ENCODE measurements at regions not wholly inside any gene's neighbourhood (a gene's known extent, or its start where the extent isn't known, plus 50 kb on each side); places are given as distances from the start of the nearest gene placed in this dataset.

DNA sequence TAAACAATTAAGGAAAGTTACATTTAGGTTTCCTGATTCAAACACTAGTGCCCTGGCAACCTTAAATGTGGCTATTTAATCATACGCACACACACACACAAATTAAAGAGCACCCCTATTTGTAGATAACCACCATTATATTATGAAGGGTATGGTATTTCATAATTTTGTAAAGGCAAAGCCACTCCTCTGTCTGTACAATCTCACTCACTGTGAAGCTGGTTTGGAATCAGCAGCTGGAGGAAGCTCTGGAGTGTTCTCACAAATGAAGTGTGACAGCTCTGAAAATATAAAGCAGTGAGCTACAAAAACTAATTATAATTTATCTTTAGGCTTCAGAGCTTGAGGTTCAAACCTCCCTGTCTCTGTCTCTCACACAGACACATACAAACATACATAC, 57.9 kb upstream of the KCNJ16 start:
- no peak overlapping the region for H3K4me3 ChIP-seq (ENCODE audit: low read depth, low read length)

DNA sequence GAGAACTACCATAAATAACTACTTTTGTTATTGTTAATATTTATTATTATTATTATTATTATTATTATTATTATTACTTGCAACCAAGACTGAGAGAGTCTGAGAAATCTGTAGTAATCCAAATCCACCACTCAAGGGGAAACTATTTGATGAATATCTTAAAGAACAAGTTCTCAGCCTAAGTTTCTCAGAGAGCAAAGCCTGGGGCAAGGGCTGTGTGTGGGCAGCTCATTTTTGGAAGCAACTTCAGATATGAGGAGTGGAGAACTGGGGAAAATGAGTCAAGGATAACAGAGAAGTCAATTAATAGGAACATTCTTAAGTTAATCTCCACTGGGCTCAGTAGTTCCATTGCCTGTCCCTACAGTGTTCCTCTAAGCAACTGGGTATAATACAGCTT, 57.1 kb upstream of the KCNJ16 start:
- TF ChIP-seq, protein P1, sequence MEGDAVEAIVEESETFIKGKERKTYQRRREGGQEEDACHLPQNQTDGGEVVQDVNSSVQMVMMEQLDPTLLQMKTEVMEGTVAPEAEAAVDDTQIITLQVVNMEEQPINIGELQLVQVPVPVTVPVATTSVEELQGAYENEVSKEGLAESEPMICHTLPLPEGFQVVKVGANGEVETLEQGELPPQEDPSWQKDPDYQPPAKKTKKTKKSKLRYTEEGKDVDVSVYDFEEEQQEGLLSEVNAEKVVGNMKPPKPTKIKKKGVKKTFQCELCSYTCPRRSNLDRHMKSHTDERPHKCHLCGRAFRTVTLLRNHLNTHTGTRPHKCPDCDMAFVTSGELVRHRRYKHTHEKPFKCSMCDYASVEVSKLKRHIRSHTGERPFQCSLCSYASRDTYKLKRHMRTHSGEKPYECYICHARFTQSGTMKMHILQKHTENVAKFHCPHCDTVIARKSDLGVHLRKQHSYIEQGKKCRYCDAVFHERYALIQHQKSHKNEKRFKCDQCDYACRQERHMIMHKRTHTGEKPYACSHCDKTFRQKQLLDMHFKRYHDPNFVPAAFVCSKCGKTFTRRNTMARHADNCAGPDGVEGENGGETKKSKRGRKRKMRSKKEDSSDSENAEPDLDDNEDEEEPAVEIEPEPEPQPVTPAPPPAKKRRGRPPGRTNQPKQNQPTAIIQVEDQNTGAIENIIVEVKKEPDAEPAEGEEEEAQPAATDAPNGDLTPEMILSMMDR (IDR thresholded peaks at IDR 0.05; ENCODE audit: low read depth, low read length): no peak
- no peak overlapping the region for H3K4me3 ChIP-seq (ENCODE audit: low read depth, low read length)

More for the DNA sequence above, 57.9 kb upstream of the KCNJ16 start:
- TF ChIP-seq, protein P1 (IDR thresholded peaks at IDR 0.05; ENCODE audit: low read depth, low read length): no peak

DNA sequence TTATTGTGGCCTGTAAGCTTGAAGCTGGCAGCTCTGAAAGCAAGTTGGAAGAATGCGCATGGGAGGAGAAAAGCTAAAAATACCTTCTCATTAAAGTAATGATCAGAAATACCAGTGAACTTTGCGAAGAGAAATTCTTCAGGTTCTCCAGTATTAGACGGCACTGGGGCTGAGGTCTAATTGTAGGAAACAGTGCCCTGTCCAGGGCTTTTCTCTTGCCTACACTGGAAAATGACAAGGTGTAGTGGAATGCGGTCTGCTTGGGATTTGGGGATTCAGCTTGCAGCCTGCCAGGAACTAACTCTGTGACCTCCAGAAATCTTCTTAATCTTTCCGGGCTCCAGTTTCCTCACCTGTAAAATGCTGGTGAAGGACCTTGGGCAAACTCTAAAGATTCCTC, 53.3 kb upstream of the KCNJ16 start:
- no peak overlapping the region for H3K4me3 ChIP-seq (ENCODE audit: low read depth, low read length)
- TF ChIP-seq, protein P1 (IDR thresholded peaks at IDR 0.05; ENCODE audit: low read depth, low read length): no peak

DNA sequence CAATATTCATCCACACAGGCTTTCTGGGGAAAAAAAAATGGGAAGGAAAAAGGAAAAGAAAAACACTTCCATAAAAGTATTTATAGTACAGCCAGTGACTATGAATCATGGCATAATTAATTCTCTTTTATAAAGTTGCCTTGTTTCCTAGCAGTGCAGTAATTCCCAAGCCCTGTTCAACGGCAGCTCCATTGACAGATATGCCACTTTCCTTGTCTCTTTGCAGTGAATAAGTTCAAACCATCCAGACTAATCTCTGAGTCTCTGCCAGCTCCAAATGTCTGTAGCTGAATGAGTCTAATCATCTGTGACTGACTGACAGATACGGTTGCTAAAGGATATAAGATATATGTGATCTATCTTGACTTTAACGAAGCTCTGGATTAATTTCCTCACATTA, 52.9 kb upstream of the KCNJ16 start:
- TF ChIP-seq, protein P1 (IDR thresholded peaks at IDR 0.05; ENCODE audit: low read depth, low read length): no peak

DNA sequence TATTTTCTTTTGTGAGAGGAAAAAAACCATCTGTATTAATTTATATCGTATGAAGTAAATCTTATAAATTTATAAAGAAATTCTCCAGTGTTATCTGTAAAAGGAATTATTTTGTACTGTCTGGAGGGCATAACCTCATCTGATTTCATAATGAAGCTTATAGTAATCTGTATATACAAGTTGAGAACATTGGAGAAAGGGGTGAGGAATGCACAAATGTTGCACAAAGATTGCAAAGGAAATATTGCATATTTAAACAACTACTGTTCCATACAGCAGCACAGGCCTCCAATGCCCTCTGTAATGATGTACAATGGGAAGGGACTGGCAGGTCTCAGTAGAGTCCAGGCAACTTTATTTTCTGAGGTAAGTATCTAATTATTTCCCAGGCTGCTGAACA, 50.8 kb upstream of the KCNJ16 start:
- TF ChIP-seq, protein P1 (IDR thresholded peaks at IDR 0.05; ENCODE audit: low read depth, low read length): no peak
- H3K4me3 ChIP-seq (ENCODE audit: low read depth, low read length): no peak overlapping the region

More for the DNA sequence above, 52.9 kb upstream of the KCNJ16 start:
- H3K4me3 ChIP-seq (ENCODE audit: low read depth, low read length): no peak overlapping the region
